NCI-H345 treated with DMSO at 0.1 percent for 48 hours (cell line): ENCODE measurements at regions not wholly inside any gene's neighbourhood (a gene's known extent, or its start where the extent isn't known, plus 50 kb on each side); places are given as distances from the start of the nearest gene placed in this dataset.

Experiments
- DNase-seq: peaks from one replicate; lab custom pipeline; 2025; ENCODE audit not compliant: unreplicated experiment; lab: John Stamatoyannopoulos, UW

GRCh38 chr12:125650587-125650986, 585.4 kb downstream of the AACS start:
- no peak for DNase-seq

GRCh38 chr12:125651625-125652024, 586.4 kb downstream of the AACS start:
- no peak for DNase-seq

GRCh38 chr12:125652681-125653080, 587.4 kb downstream of the AACS start:
- DNase-seq: no peak

DNA sequence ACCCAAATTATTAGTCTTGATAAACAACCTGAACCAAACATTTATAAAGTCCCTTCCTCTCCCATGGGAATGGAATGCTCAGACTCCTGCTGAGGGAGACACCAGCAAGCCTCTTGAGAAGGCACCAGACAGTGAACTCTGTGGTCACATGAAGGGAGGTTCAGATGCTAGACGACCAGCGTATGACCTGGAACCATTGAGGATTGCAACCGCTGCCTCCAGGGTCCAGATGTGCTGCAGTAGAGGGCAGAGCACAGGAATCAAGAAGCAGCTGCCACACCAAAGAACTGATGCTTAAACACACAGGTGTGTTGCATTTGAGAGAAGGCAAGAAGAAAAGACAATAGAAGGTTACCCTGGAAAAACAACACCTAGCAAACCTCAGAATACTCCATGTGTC, 592.4 kb downstream of the AACS start:
- no peak for DNase-seq

DNA sequence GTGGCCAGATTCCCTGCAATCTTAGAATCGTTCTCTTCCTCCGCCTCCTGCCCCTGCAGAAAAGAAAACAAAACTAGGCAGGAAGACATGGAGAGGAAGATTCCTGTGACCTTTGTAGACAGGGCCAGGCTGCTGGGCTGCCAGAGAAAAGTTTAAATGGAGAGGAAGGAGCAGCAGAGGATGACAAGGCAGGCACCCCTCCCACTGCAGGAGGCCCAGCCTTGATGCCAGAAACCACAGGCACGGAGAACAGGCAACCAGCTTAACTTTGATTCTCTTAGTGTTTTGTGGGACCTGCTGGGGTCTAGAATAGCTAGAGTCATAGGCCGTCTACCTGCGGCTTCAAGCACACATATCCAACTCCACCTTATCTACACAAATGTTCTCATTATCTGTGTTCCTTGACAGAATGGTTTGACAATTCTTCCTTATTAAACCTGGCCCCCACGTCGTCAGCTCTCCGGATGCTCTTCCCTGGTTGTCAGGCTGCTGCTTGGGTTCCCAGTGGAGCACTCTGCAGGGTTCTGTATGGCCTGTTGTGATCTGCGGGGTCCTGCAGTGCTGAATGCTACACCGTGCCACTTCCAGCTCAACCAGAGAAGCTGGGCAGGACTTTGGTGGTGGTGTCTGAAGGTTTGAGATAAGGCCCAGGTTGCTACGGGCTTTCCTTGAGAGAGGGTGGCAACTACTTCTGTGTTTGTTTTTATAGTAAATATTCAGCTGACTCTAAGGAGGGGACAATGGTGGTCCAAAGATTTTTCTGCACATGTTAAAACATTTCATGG, 609.5 kb downstream of the AACS start:
- no peak for DNase-seq

DNA sequence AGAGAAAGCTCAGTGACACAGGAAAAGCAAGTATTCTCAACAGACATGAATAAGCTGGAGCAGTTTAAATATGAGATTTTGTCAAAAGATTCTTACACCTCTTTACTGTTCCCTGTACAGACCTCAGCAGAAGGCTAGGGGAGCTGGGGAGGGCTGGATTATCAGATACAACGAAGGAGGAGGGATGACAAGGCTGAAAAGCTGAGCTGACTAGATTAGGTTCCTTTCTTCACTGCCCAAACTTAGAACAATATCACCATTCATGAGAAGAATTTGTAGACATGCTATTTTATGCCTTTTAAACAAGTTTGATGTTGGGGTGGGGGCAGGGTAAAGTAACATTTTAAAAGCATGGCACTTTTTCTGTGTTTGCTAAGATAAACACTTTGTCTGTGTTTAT, 611.1 kb downstream of the AACS start:
- no peak for DNase-seq

DNA sequence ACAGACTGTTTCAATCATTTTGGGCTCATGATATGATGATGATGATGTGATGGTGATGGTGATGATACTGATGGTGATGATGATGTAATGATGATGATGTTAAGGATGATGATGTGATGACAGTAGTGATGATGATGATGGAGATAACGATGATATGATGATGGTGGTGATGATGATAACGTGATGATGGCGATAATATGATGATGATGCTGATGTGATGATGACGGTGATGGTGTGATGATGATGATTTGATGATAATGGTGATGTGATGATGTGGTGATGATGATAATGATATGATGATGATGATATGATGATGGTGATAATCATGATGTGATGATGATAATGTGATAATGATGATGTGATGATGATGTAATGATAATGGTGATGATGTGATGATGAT, 612.6 kb downstream of the AACS start:
- DNase-seq: no peak

GRCh38 chr12:125678589-125678993, 613.4 kb downstream of the AACS start:
- DNase-seq: no peak

- DNase-seq: no peak
Measured at GRCh38 chr12:125683748-125684381, 618.6 kb downstream of the AACS start.

GRCh38 chr12:125684968-125685790, 619.9 kb downstream of the AACS start:
- DNase-seq: no peak

- DNase-seq: no peak
Measured at GRCh38 chr12:125685915-125686314, 620.7 kb downstream of the AACS start.

GRCh38 chr12:125687403-125687802, 622.2 kb downstream of the AACS start:
- DNase-seq: no peak

DNA sequence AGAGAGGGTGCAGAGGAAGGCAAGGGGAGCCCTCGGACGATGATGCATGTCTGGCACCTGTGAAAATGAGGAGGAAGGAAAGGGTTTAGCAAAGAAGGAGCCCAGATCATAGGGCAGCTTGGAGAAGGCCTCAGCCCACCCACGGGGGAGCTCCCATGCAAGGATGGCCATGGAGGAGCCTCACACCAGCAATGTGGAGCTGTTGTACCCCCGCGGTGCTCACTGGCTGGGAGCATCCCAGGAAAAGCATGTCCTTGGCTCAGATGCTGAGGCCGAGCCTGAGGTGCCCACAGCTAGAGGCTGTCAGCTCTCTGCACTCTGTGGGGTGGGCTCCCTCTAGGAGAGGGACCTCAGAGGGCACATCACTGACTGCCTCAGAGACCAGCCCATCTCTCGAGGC, 622.6 kb downstream of the AACS start:
- no peak for DNase-seq

DNA sequence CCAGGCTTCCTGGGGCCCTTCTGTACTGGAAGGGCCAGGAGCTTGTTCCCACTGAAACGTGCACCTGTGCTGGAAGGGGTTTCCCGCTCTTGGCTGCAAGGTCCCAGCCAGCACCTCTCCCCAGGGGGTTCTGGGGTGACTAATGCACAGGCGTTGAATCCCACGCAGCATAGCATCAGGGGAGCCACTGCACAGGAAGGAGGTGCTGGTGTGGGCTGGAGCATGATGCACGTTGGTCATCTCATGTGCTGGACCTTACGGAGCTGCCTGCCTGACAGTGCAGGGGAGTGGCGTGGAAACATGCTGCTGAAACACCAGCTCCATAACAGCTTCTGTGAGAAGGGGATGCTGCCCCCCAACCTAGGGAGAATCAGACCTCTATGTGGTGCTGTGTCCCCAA, 623.0 kb downstream of the AACS start:
- no peak for DNase-seq

DNA sequence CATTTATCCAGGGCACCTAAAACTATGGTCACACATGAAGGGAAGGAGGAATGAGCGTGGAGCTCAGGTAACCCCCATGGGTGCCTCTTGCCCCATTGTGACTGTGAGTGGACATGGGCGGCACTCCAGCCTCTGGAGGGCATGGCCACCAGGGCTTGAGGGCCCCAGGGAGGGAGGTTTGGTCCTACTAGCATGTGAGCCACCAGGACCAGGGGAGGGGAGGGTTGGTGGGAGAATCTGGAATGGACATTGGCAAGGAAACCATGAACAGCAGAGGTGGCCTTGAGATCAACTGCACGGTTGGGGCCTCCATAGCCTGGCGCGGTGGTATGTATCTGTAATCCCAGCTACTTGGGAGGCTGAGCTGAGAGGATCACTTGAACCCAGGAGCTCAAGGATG, 623.6 kb downstream of the AACS start:
- DNase-seq: no peak

GRCh38 chr12:125689576-125690410, 624.6 kb downstream of the AACS start:
- DNase-seq: no peak

DNA sequence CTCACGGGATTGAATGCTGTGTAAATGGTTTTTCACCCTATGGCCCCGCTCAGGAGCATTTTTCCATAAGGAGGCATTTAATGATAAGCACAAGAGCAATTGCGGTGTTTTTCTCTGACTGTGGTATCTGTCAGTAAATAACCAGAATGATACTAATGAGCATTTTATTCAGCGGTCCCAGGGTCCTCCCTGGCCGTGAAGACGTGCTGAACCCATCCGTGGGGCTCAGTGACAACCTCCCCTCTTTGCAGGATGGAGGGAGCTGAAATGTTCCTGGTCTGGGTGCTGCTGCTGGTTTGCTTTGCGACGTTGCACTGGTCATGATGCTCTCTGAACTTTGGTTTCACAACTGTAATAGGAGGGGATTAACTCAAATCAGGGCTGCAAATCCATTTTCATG, 625.6 kb downstream of the AACS start:
- no peak for DNase-seq

GRCh38 chr12:125696054-125696453, 630.8 kb downstream of the AACS start:
- no peak for DNase-seq

DNA sequence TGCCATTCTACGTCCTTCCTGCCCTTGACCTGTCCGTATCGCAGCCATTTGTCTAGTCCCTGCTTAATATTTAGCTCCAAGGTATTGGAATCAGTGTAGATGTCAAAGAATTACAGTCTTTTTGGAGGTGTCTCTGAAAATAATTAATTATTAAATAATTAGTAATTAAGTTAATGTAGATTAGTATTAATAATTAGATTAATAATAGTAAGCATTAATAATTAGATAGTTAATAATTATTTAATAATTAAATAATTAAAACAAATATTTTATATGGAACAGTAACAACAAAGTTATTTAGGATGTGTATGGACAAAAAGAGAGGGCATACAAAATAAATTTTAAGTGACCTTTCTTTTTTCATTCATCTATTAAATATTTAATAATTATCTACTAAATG, 639.6 kb downstream of the AACS start:
- no peak for DNase-seq

DNA sequence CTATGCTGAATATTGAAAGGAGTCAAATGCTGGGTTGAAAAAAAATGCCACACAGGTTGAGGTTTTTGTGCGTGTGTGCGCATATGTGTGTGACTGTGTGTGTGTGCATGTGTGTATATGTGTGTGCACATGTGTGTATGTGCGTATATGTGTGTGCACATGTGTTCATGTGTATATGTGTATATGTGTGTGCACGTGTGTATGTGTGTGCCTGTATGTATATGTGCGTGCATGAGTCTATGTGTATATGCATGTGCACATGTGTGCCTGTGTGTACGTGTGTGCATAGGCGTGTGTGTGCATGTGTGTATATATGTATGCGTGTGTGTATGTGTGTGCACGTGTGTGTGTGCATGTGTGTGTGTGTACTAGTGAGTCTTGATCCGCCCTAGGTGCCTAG, 655.7 kb downstream of the AACS start:
- no peak for DNase-seq

DNA sequence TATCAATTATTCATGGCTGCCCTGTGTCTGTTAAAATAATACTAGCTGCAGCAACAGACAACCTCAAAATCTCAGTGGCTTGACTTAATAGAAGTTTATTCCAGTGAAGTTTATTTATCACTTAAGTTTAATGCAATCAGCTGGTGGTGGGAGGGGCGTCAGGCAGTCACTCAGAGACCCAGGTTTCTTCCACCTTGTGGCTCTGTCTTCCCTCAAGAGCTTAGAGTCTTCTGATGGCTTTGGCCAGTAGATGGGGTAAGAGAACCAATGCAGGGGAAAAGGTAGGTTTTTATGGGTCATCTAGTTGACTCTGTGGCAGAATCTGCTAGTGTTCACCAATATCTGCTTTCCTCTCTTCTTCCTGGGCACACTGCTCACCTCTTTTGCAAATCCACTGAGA, 668.9 kb downstream of the AACS start:
- no peak for DNase-seq
